ENCODE measurements at regions not wholly inside any gene's neighbourhood (a gene's known extent, or its start where the extent isn't known, plus 50 kb on each side); places are given as distances from the start of the nearest gene placed in this dataset.
"Not testable (repeated sequence)": the region's sequence is repeated elsewhere in the genome, so short reads cannot be mapped to it uniquely, and the experiment has no call there.

GRCh38 chr7:47056731-47057130 lies 525.2 kb downstream of the TNS3 start:
- RAD21 ChIA-PET (ENCODE audit: low non-redundant PET in 1 of 2, low total read pairs in 2 of 2, uncharacterized antibody in 2 of 2, unreplicated experiment in 2 of 2) = no interaction called here
- no peak overlapping the region for H3K27ac ChIP-seq (ENCODE audit: low read depth, low read length)
- H3K27me3 ChIP-seq (ENCODE audit: insufficient read depth, low read length) = no peaks in the 10 kb centered on the region
- intact Hi-C loops (cut with micrococcal nuclease) = no loop called here
- H3K4me3 ChIP-seq (replicated peaks in 1 of 2; ENCODE audit: low read depth in 1 of 2, low read length in 2 of 2) = no peak overlapping the region
- H3K79me2 ChIP-seq (ENCODE audit: insufficient read depth, low read length) = no peaks in the 10 kb centered on the region
- no peak overlapping the region for H3K4me2 ChIP-seq (ENCODE audit: low read length)
- no peaks in the 10 kb centered on the region for H3K9me3 ChIP-seq (ENCODE audit: control insufficient read depth in 1 of 2, insufficient read depth in 1 of 2, low read depth in 1 of 2, low read length in 2 of 2)
- CTCF ChIA-PET = no interaction called here
- no TSS peak for BruUV-seq (replicated peaks)
- no peak for TF ChIP-seq SIN3A (IDR thresholded peaks at IDR 0.05; ENCODE audit: low read depth)
- no peak for TF ChIP-seq CTCF (IDR thresholded peaks at IDR 0.05 in 2 of 3, conservative IDR thresholded peaks at IDR 0.05 in 1 of 3; ENCODE audit: borderline replicate concordance in 1 of 3, insufficient read depth in 1 of 3, low read depth in 2 of 3, low read length in 2 of 3)
- no peak for TF ChIP-seq EGR1 (IDR thresholded peaks at IDR 0.05; ENCODE audit: low read depth)
- TF ChIP-seq ZBTB33 (IDR thresholded peaks at IDR 0.05; ENCODE audit: extremely low read depth, insufficient replicate concordance, low read length) = no peak
- no peak for TF ChIP-seq ZFX (IDR thresholded peaks at IDR 0.05)
- no peak for TF ChIP-seq EZH2 (IDR thresholded peaks at IDR 0.05)
- no peak for DNase-seq (ENCODE audit: low read depth, low spot score)
- no peak overlapping the region for H3K9ac ChIP-seq (ENCODE audit: low read length)
- H3K4me1 ChIP-seq (ENCODE audit: control insufficient read depth in 1 of 2, insufficient read depth in 2 of 2, low read length in 2 of 2) = peaks cover 0 to 3% of the 10 kb centered on the region in 2 experiments; a peak in 1 of 4 replicates
- no peaks in the 10 kb centered on the region for H3K36me3 ChIP-seq (ENCODE audit: control insufficient read depth in 1 of 2, insufficient read depth in 2 of 2, low read length in 2 of 2)
- H3K9me2 ChIP-seq (ENCODE audit: insufficient read depth) = no peaks in the 10 kb centered on the region
- no peak for ATAC-seq
- no peak overlapping the region for H2AFZ ChIP-seq (ENCODE audit: low read depth, low read length, poor library complexity, severe bottlenecking)
- H4K20me1 ChIP-seq (ENCODE audit: insufficient read depth) = no peaks in the 10 kb centered on the region
- POLR2A ChIA-PET = no interaction called here

GRCh38 chr7:47052541-47053208 lies 529.2 kb downstream of the TNS3 start:
- RAD21 ChIA-PET (ENCODE audit: low non-redundant PET in 1 of 2, low total read pairs in 2 of 2, uncharacterized antibody in 2 of 2, unreplicated experiment in 2 of 2); H3K27ac ChIP-seq (ENCODE audit: low read depth, low read length); DNase-seq (ENCODE audit: low read depth, low spot score); intact Hi-C loops (cut with micrococcal nuclease); H3K9me3 ChIP-seq (ENCODE audit: control insufficient read depth in 1 of 2, insufficient read depth in 1 of 2, low read depth in 1 of 2, low read length in 2 of 2); H4K20me1 ChIP-seq (ENCODE audit: insufficient read depth); H3K9ac ChIP-seq (ENCODE audit: low read length); BruUV-seq (replicated peaks); CTCF ChIA-PET; H2AFZ ChIP-seq (ENCODE audit: low read depth, low read length, poor library complexity, severe bottlenecking); H3K9me2 ChIP-seq (ENCODE audit: insufficient read depth); POLR2A ChIA-PET; ATAC-seq; H3K4me3 ChIP-seq (replicated peaks in 1 of 2; ENCODE audit: low read depth in 1 of 2, low read length in 2 of 2); H3K27me3 ChIP-seq (ENCODE audit: insufficient read depth, low read length); H3K36me3 ChIP-seq (ENCODE audit: control insufficient read depth in 1 of 2, insufficient read depth in 2 of 2, low read length in 2 of 2); H3K4me2 ChIP-seq (ENCODE audit: low read length); H3K79me2 ChIP-seq (ENCODE audit: insufficient read depth, low read length); H3K4me1 ChIP-seq (ENCODE audit: control insufficient read depth in 1 of 2, insufficient read depth in 2 of 2, low read length in 2 of 2): not testable (repeated sequence)
